Neural cell (in vitro differentiated cells): ENCODE measurements at regions not wholly inside any gene's neighbourhood (a gene's known extent, or its start where the extent isn't known, plus 50 kb on each side); places are given as distances from the start of the nearest gene placed in this dataset.

ENCODE experiments used
- CTCF ChIP-seq: fragments of 450-650 bp; IDR thresholded peaks from 2 replicates; pipeline ENCODE4 v1.5.1; 2014; ENCODE audit warnings: antibody characterized with exemption, mild to moderate bottlenecking, moderate library complexity; ENCODE audit not compliant: poor library complexity, severe bottlenecking
- EP300 ChIP-seq: fragments of 450-650 bp; conservative IDR thresholded peaks from 2 replicates; pipeline ENCODE4 v1.6.1; 2014; ENCODE audit warnings: antibody characterized with exemption, mild to moderate bottlenecking, moderate library complexity; ENCODE audit not compliant: poor library complexity, severe bottlenecking
- EZH2 ChIP-seq: fragments of 200-600, 300-800 bp; shearing (Covaris generic), sonication (generic); IDR thresholded peaks from 2 replicates; pipeline ENCODE4 v1.6.1; 2014; ENCODE audit warnings: antibody characterized with exemption, low read length, borderline replicate concordance, mild to moderate bottlenecking; ENCODE audit not compliant: insufficient read depth, poor library complexity, severe bottlenecking
- MXI1 ChIP-seq: fragments of 450-650 bp; conservative IDR thresholded peaks from 2 replicates; pipeline ENCODE4 v1.6.1; 2014; ENCODE audit warnings: antibody characterized with exemption, mild to moderate bottlenecking; ENCODE audit not compliant: poor library complexity, severe bottlenecking
- POLR2AphosphoS5 ChIP-seq: IDR thresholded peaks from 2 replicates; pipeline ENCODE4 v1.6.1; 2012
- RAD21 ChIP-seq: fragments of 450-650 bp; conservative IDR thresholded peaks from 2 replicates; pipeline ENCODE4 v1.6.1; 2014; ENCODE audit warnings: antibody characterized with exemption, mild to moderate bottlenecking, moderate library complexity
- REST ChIP-seq: IDR thresholded peaks from 2 replicates; pipeline ENCODE4 v1.6.1; 2012; ENCODE audit warnings: borderline replicate concordance
- TAF1 ChIP-seq: IDR thresholded peaks from 2 replicates; pipeline ENCODE4 v1.6.1; 2012; ENCODE audit warnings: low read depth

- TF ChIP-seq CTCF (no peak), REST (no peak), EZH2 (no peak), POLR2AphosphoS5 (no peak), EP300 (peak; percentile 25), TAF1 (no peak), MXI1 (no peak), RAD21 (no peak)
Measured at GRCh38 chr6:795046-795685, 102.2 kb upstream of the EXOC2 start.
